Retinal pigment epithelial cell (primary cell): ENCODE measurements at regions not wholly inside any gene's neighbourhood (a gene's known extent, or its start where the extent isn't known, plus 50 kb on each side); places are given as distances from the start of the nearest gene placed in this dataset.

ENCODE experiments used
- DNase-seq: peaks from one replicate; pipeline ENCODE4 v3.0.0-alpha.2; 2010; ENCODE audit warnings: low read depth
- H3K4me3 ChIP-seq: 2 replicates; pipeline ENCODE4 v1.5.1; 2011; ENCODE audit warnings: mild to moderate bottlenecking, low read length, control low read depth, moderate library complexity
- CTCF ChIP-seq: conservative IDR thresholded peaks from 2 replicates; pipeline ENCODE4 v1.5.1; 2011; ENCODE audit warnings: low read depth, low read length, control low read depth, inconsistent platforms

- no peak for TF ChIP-seq CTCF
- DNase-seq: no peak
- no peak overlapping the region for H3K4me3 ChIP-seq
These were observed 367.9 kb upstream of the FAM47C start for GRCh38 chrX:36640232-36640631.

GRCh38 chrX:36642052-36642451 is 366.1 kb upstream of the FAM47C start:
- no peak overlapping the region for H3K4me3 ChIP-seq
- no peak for DNase-seq
- TF ChIP-seq CTCF: no peak

GRCh38 chrX:36650622-36651021 is 357.5 kb upstream of the FAM47C start:
- DNase-seq: no peak
- no peak for TF ChIP-seq CTCF
- no peak overlapping the region for H3K4me3 ChIP-seq

GRCh38 chrX:36683507-36683906 is 324.7 kb upstream of the FAM47C start:
- DNase-seq: no peak
- no peak for TF ChIP-seq CTCF
- H3K4me3 ChIP-seq: no peak overlapping the region

GRCh38 chrX:36684053-36684452 is 324.1 kb upstream of the FAM47C start:
- no peak for TF ChIP-seq CTCF
- no peak overlapping the region for H3K4me3 ChIP-seq
- no peak for DNase-seq

- TF ChIP-seq CTCF: no peak
- no peak for DNase-seq
- no peak overlapping the region for H3K4me3 ChIP-seq
These were observed 286.2 kb upstream of the FAM47C start for GRCh38 chrX:36721990-36722389.

- no peak for TF ChIP-seq CTCF
- H3K4me3 ChIP-seq: no peak overlapping the region
- DNase-seq: no peak
These were observed 254.6 kb upstream of the FAM47C start for GRCh38 chrX:36753602-36754001.
